Caco-2 (cell line): ENCODE measurements at regions not wholly inside any gene's neighbourhood (a gene's known extent, or its start where the extent isn't known, plus 50 kb on each side); places are given as distances from the start of the nearest gene placed in this dataset.

Experiments
- BruUV-seq: library from RNA; stranded (reverse); fragments of 400-500 nt; replicated peaks from 2 replicates; lab custom pipeline; 2021; lab: Mats Ljungman, UMichigan
- CTCF ChIA-PET: fragments of 300-600 bp; sonication (Branson Sonifier 250); formaldehyde crosslinking; loops from one replicate; lab custom pipeline; 2022; ENCODE audit warnings: antibody characterized with exemption; lab: Charles Lee
- POLR2A ChIA-PET: fragments of 300-600 bp; sonication (Branson Sonifier 250); formaldehyde crosslinking; loops from one replicate; lab custom pipeline; 2022; ENCODE audit warnings: antibody characterized with exemption; lab: Charles Lee
- DNase-seq, 2 experiments: peaks; one replicate each; pipeline versions ENCODE4 v3.0.0 to v3.0.0-alpha.2; 2020 to 2022
- H3K27me3 ChIP-seq: replicated peaks from 2 replicates; pipeline ENCODE4 v1.6.0; 2011; ENCODE audit warnings: low read length; ENCODE audit not compliant: control insufficient read depth, insufficient read depth
- H3K36me3 ChIP-seq: 2 replicates; pipeline ENCODE4 v1.5.1; 2011; ENCODE audit warnings: low read length; ENCODE audit not compliant: control insufficient read depth, insufficient read depth
- H3K4me1 ChIP-seq: fragments of 250-450 bp; sonication (Bioruptor Pico); 2 replicates; pipeline ENCODE4 v1.5.1; 2020; ENCODE audit warnings: mild to moderate bottlenecking
- H3K4me3 ChIP-seq: 2 replicates; pipeline ENCODE4 v1.5.1; 2011; ENCODE audit warnings: low read depth, mild to moderate bottlenecking, control low read depth, low read length
- H3K9me3 ChIP-seq: fragments of 250-450 bp; sonication (Bioruptor Pico); 2 replicates; pipeline ENCODE4 v1.5.1; 2020; ENCODE audit warnings: mild to moderate bottlenecking, moderate library complexity
- H3K27ac Mint-ChIP-seq: one replicate; pipeline ENCODE4 v1.8.0; 2022; ENCODE audit warnings: mixed read lengths; ENCODE audit not compliant: unreplicated experiment
- H3K27me3 Mint-ChIP-seq: one replicate; pipeline ENCODE4 v1.8.0; 2022; ENCODE audit warnings: mixed read lengths; ENCODE audit not compliant: insufficient read depth, unreplicated experiment
- H3K36me3 Mint-ChIP-seq: one replicate; pipeline ENCODE4 v1.8.0; 2022; ENCODE audit warnings: mild to moderate bottlenecking, mixed read lengths; ENCODE audit not compliant: insufficient read depth, unreplicated experiment
- H3K4me1 Mint-ChIP-seq: one replicate; pipeline ENCODE4 v1.8.0; 2022; ENCODE audit warnings: low read depth, mixed read lengths; ENCODE audit not compliant: unreplicated experiment
- H3K4me3 Mint-ChIP-seq: one replicate; pipeline ENCODE4 v1.8.0; 2022; ENCODE audit warnings: mild to moderate bottlenecking, moderate library complexity, mixed read lengths; ENCODE audit not compliant: unreplicated experiment
- H3K9me3 Mint-ChIP-seq: one replicate; pipeline ENCODE4 v1.8.0; 2022; ENCODE audit warnings: mixed read lengths; ENCODE audit not compliant: unreplicated experiment
- CTCF ChIP-seq, 2 experiments: fragments of 200-600 bp in 1 of 2; IDR thresholded peaks; 1 replicate in 1 of 2; 2 replicates in 1 of 2; pipeline versions ENCODE4 v1.5.1 to v1.8.0; 2011 to 2022; ENCODE audit warnings: antibody characterized with exemption in 1 of 2, control low read depth in 1 of 2, inconsistent platforms in 1 of 2, low read depth in 1 of 2, low read length in 1 of 2, mild to moderate bottlenecking in 1 of 2, moderate library complexity in 1 of 2; ENCODE audit not compliant: insufficient read depth in 1 of 2, severe bottlenecking in 1 of 2, unreplicated experiment in 1 of 2
- intact Hi-C: fragments of 100-400 bp; cut with micrococcal nuclease; formaldehyde crosslinking; loops from one replicate; pipeline ENCODE4 v1.10.0; 2022; ENCODE audit not compliant: unreplicated experiment

DNA sequence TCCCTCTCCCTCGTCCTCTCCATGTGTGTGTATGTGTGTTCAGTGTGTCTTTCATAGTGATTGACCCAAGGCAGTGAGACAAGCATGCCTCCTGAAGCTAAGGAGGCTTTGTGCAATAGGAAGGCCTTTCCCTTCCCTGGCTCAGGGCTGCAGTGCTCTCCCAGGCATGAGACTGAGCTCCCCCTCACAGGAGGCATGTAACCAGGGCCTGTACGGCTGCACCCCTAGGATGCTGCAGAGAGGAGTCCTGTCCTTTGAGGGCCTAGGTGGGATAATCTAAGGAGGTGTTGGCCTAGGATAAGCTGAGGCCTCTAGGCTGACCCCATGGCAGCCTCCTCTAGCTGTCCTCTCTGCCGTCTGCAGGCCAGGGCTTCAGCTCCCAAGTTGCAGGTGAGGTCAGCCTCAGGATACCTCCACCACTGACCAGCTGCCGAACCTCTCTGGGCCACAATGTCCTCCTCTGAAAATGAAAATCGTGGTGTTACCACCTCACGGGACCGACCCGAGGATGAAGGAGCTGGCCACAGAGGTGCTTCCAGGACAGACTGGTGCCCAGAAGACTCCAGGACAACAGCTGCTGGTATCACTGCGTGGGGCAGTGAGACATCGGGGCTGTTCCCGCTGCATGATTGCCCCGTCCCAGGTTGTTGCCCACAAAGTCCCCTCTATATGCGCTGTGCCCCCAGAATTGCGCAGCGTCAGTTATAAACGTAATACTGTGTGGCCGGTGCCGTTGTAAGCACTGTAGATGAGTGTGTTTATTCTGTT lies 129.6 kb downstream of the BARX1 start:
- ChIA-PET POLR2A (no interaction called here), CTCF (no interaction called here)
- Mint-ChIP-seq H3K9me3 (no peaks in the 10 kb centered on the region), H3K27me3 (peaks cover 4% of the 10 kb centered on the region), H3K4me1 (no peaks in the 10 kb centered on the region), H3K4me3 (no peak overlapping the region), H3K36me3 (no peaks in the 10 kb centered on the region), H3K27ac (no peak overlapping the region)
- H3K27me3 ChIP-seq, result no peaks in the 10 kb centered on the region
- no peak overlapping the region for H3K4me3 ChIP-seq
- no peaks in the 10 kb centered on the region for H3K36me3 ChIP-seq
- intact Hi-C loops, result no loop called here
- TF ChIP-seq CTCF (IDR thresholded peaks at IDR 0.05; ENCODE audit: insufficient read depth in 1 of 2, low read depth in 1 of 2, low read length in 1 of 2, severe bottlenecking in 1 of 2, unreplicated experiment in 1 of 2), result no peak
- no peaks in the 10 kb centered on the region for H3K4me1 ChIP-seq
- H3K9me3 ChIP-seq, result no peaks in the 10 kb centered on the region
- DNase-seq, result no peak
- BruUV-seq, result no TSS peak

DNA sequence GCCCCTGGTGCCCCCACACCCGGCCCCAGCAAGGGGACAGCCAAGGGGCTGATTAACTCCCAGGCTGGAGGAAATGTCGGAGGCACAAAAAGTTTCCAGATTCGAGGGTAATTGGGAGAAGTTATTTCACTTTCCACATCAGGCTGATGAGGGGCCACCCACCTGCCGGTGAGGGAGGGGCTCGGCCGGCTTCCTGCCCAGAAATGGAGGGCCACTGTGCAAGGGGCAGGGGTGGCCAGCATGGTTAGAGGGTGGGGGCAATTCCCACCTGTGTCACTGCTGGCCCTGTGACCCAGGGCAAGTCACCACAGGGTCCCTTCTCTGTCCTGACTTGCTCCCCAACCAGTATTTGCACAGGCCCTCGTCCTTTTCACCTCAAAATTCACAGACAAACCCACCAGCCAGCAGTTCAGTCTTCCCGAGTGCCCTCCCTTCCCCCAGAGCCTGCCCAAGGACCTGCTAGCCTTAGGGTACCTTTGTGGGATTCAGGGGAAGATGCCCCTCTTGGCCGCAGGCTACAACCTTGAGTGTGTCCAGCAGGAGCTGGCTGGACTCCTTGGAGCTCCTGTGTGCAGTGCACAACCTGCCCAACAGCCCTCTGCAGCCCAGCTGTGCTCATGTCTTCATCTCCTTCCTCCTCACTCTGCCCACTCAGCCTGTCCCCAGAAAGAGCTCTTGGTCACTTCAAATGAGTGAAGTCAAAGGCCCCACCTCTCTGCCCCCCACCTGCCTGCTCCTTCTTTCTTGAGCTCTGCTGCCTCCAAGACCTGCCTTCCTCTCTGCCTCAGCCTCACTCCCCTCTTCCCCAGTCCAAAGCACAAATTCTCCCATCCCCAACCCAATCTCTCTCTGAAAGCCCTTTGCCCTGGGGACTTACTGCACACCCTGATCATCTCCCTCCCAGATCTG lies 130.5 kb downstream of the BARX1 start:
- ChIA-PET POLR2A (no interaction called here), CTCF (no interaction called here)
- no peaks in the 10 kb centered on the region for H3K9me3 Mint-ChIP-seq
- DNase-seq, result no peak
- BruUV-seq, result no TSS peak
- no peaks in the 10 kb centered on the region for H3K4me1 Mint-ChIP-seq
- peaks cover 7% of the 10 kb centered on the region for H3K27me3 Mint-ChIP-seq
- no peak overlapping the region for H3K4me3 ChIP-seq
- H3K4me1 ChIP-seq, result no peaks in the 10 kb centered on the region
- no peak overlapping the region for H3K27ac Mint-ChIP-seq
- H3K36me3 Mint-ChIP-seq, result no peaks in the 10 kb centered on the region
- intact Hi-C loops, result no loop called here
- no peak for TF ChIP-seq CTCF (IDR thresholded peaks at IDR 0.05; ENCODE audit: insufficient read depth in 1 of 2, low read depth in 1 of 2, low read length in 1 of 2, severe bottlenecking in 1 of 2, unreplicated experiment in 1 of 2)
- H3K4me3 Mint-ChIP-seq, result no peak overlapping the region
- H3K27me3 ChIP-seq, result no peaks in the 10 kb centered on the region
- no peaks in the 10 kb centered on the region for H3K36me3 ChIP-seq
- no peaks in the 10 kb centered on the region for H3K9me3 ChIP-seq

GRCh38 chr9:93823245-93824072 lies 131.7 kb downstream of the BARX1 start:
- Histone ChIP-seq H3K4me1 (no peaks in the 10 kb centered on the region), H3K36me3 (no peaks in the 10 kb centered on the region), H3K4me3 (no peak overlapping the region), H3K9me3 (no peaks in the 10 kb centered on the region), H3K27me3 (no peaks in the 10 kb centered on the region)
- intact Hi-C loops, result no loop called here
- no peak for DNase-seq
- ChIA-PET CTCF (no interaction called here), POLR2A (no interaction called here)
- Mint-ChIP-seq H3K9me3 (no peaks in the 10 kb centered on the region), H3K27me3 (peaks cover 7% of the 10 kb centered on the region), H3K27ac (no peak overlapping the region), H3K36me3 (no peaks in the 10 kb centered on the region), H3K4me1 (no peaks in the 10 kb centered on the region), H3K4me3 (no peak overlapping the region)
- TF ChIP-seq CTCF (IDR thresholded peaks at IDR 0.05; ENCODE audit: insufficient read depth in 1 of 2, low read depth in 1 of 2, low read length in 1 of 2, severe bottlenecking in 1 of 2, unreplicated experiment in 1 of 2), result no peak
- no TSS peak for BruUV-seq
